HCT116 (cell line): ENCODE measurements at regions not wholly inside any gene's neighbourhood (a gene's known extent, or its start where the extent isn't known, plus 50 kb on each side); places are given as distances from the start of the nearest gene placed in this dataset.
A peak's percentile ranks its signal among the peaks of the same experiment; 100 is the strongest.

Source experiments
- ATAC-seq: fragments of 200-7000 bp; cut with Tn5 transposase; 2 replicates; pipeline ENCODE4 v1.9.1; 2020; ENCODE audit warnings: mild to moderate bottlenecking, moderate library complexity
- BruUV-seq: library from RNA; stranded (reverse); fragments of 400-500 nt; replicated peaks from 2 replicates; lab custom pipeline; 2021; lab: Mats Ljungman, UMichigan
- CTCF ChIA-PET: fragments of 300-600 bp; sonication (Branson Sonifier 250); formaldehyde crosslinking; loops from one replicate; lab custom pipeline; 2021; ENCODE audit warnings: antibody characterized with exemption; lab: Charles Lee
- POLR2A ChIA-PET: fragments of 300-600, 350-600 bp; sonication (Branson Sonifier 250); formaldehyde crosslinking; loops from one replicate; lab custom pipeline; 2021; ENCODE audit warnings: antibody characterized with exemption; lab: Charles Lee
- RAD21 ChIA-PET, 2 experiments: fragments of 300-600 bp; sonication (Branson Sonifier 250); formaldehyde crosslinking; loops; one replicate each; lab custom pipeline; 2023; ENCODE audit warnings: low total read pairs in 2 of 2; ENCODE audit not compliant: uncharacterized antibody in 2 of 2, unreplicated experiment in 2 of 2, low non-redundant PET in 1 of 2; lab: Charles Lee
- DNase-seq: peaks from one replicate; pipeline ENCODE4 v3.0.0-alpha.2; 2010; ENCODE audit warnings: low read depth, low spot score
- H2AFZ ChIP-seq: fragments of 200-600 bp; shearing (Covaris generic), sonication (generic); 2 replicates; pipeline ENCODE4 v1.6.1; 2017; ENCODE audit warnings: low read depth, mixed run types, mixed read lengths, antibody characterized with exemption, low read length; ENCODE audit not compliant: poor library complexity, severe bottlenecking
- H3K27ac ChIP-seq: 2 replicates; pipeline ENCODE4 v1.5.1; 2012; ENCODE audit warnings: low read depth, low read length
- H3K27me3 ChIP-seq: fragments of 200-600 bp; sonication (generic); 2 replicates; pipeline ENCODE4 v1.6.1; 2016; ENCODE audit warnings: mixed run types, low read length, mixed read lengths; ENCODE audit not compliant: insufficient read depth
- H3K36me3 ChIP-seq, 2 experiments: fragments of 200-500 bp in 1 of 2; fragments of 200-600 bp in 1 of 2; sonication (Bioruptor generic) in 1 of 2; sonication (generic) in 1 of 2; 2 replicates each; pipeline versions ENCODE4 v1.5.1 to v1.6.1; 2014 to 2016; ENCODE audit warnings: low read length in 2 of 2, inconsistent platforms in 1 of 2, mixed read lengths in 1 of 2, mixed run types in 1 of 2; ENCODE audit not compliant: insufficient read depth in 2 of 2, control insufficient read depth in 1 of 2
- H3K4me1 ChIP-seq, 2 experiments: fragments of 200-600 bp in 1 of 2; sonication (generic) in 1 of 2; 2 replicates each; pipeline versions ENCODE4 v1.5.1 to v1.6.1; 2012 to 2017; ENCODE audit warnings: low read length in 2 of 2, inconsistent platforms in 1 of 2, mild to moderate bottlenecking in 1 of 2, mixed read lengths in 1 of 2, mixed run types in 1 of 2, moderate library complexity in 1 of 2; ENCODE audit not compliant: insufficient read depth in 2 of 2, control insufficient read depth in 1 of 2
- H3K4me2 ChIP-seq: fragments of 200-600 bp; sonication (generic); 2 replicates; pipeline ENCODE4 v1.6.1; 2017; ENCODE audit warnings: mixed run types, low read length, mixed read lengths
- H3K4me3 ChIP-seq, 2 experiments: fragments of 200-600 bp in 1 of 2; sonication (generic) in 1 of 2; replicated peaks in 1 of 2; 2 replicates each; pipeline ENCODE4 v1.5.1; 2011 to 2016; ENCODE audit warnings: low read length in 2 of 2, control low read depth in 1 of 2, low read depth in 1 of 2, mild to moderate bottlenecking in 1 of 2, mixed read lengths in 1 of 2, mixed run types in 1 of 2
- H3K79me2 ChIP-seq: fragments of 200-600 bp; sonication (generic); 2 replicates; pipeline ENCODE4 v1.6.1; 2017; ENCODE audit warnings: mild to moderate bottlenecking, mixed run types, low read length, moderate library complexity, mixed read lengths; ENCODE audit not compliant: insufficient read depth
- H3K9ac ChIP-seq: fragments of 200-600 bp; sonication (generic); 2 replicates; pipeline ENCODE4 v1.6.1; 2016; ENCODE audit warnings: low read length, mixed read lengths
- H3K9me2 ChIP-seq: fragments of 200-600 bp; sonication (generic), shearing (Covaris generic); 2 replicates; pipeline ENCODE4 v1.6.1; 2017; ENCODE audit warnings: mixed run types, mild to moderate bottlenecking, moderate library complexity; ENCODE audit not compliant: insufficient read depth
- H3K9me3 ChIP-seq, 2 experiments: fragments of 200-500 bp in 1 of 2; fragments of 200-600 bp in 1 of 2; sonication (Bioruptor generic) in 1 of 2; sonication (generic) in 1 of 2; 2 replicates each; pipeline ENCODE4 v1.6.1; 2014 to 2017; ENCODE audit warnings: low read length in 2 of 2, mixed read lengths in 2 of 2, inconsistent platforms in 1 of 2, low read depth in 1 of 2, mild to moderate bottlenecking in 1 of 2, mixed run types in 1 of 2, moderate library complexity in 1 of 2; ENCODE audit not compliant: control insufficient read depth in 1 of 2, insufficient read depth in 1 of 2
- H4K20me1 ChIP-seq: fragments of 200-600 bp; sonication (generic), shearing (Covaris generic); 2 replicates; pipeline ENCODE4 v1.6.1; 2017; ENCODE audit warnings: mixed run types, mild to moderate bottlenecking, moderate library complexity; ENCODE audit not compliant: insufficient read depth
- CEBPB ChIP-seq: IDR thresholded peaks from 2 replicates; pipeline ENCODE4 v1.6.1; 2012; ENCODE audit warnings: low read depth
- ELF1 ChIP-seq: IDR thresholded peaks from 2 replicates; pipeline ENCODE4 v1.6.1; 2012; ENCODE audit warnings: low read depth, borderline replicate concordance
- EZH2phosphoT487 ChIP-seq: fragments of 200-600 bp; IDR thresholded peaks from 2 replicates; pipeline ENCODE4 v1.6.1; 2018; ENCODE audit warnings: antibody characterized with exemption, borderline replicate concordance
- JUND ChIP-seq: IDR thresholded peaks from 2 replicates; pipeline ENCODE4 v1.6.1; 2012
- MAX ChIP-seq: IDR thresholded peaks from 2 replicates; pipeline ENCODE4 v1.6.1; 2012
- POLR2A ChIP-seq: IDR thresholded peaks from 2 replicates; pipeline ENCODE4 v1.7.0; 2011; ENCODE audit warnings: borderline replicate concordance; ENCODE audit not compliant: insufficient read depth, insufficient read length; ENCODE audit errors: extremely low read depth
- SP1 ChIP-seq: IDR thresholded peaks from 2 replicates; pipeline ENCODE4 v1.6.1; 2012; ENCODE audit warnings: low read depth
- YY1 ChIP-seq: IDR thresholded peaks from 2 replicates; pipeline ENCODE4 v1.6.1; 2011; ENCODE audit warnings: low read length, low read depth, moderate library complexity, mild to moderate bottlenecking; ENCODE audit not compliant: insufficient replicate concordance; ENCODE audit errors: extremely low read depth
- ZBTB33 ChIP-seq: IDR thresholded peaks from 2 replicates; pipeline ENCODE4 v1.6.1; 2011; ENCODE audit warnings: mild to moderate bottlenecking, low read length, moderate library complexity; ENCODE audit not compliant: insufficient replicate concordance; ENCODE audit errors: extremely low read depth
- ZFX ChIP-seq: fragments of 450-650 bp; IDR thresholded peaks from 2 replicates; pipeline ENCODE4 v1.6.1; 2017
- intact Hi-C: fragments of 100-400 bp; cut with micrococcal nuclease; formaldehyde crosslinking; loops from 2 replicates; pipeline ENCODE4 v1.10.0; 2022

- Histone ChIP-seq H4K20me1 (no peaks in the 10 kb centered on the region), H2AFZ (peak overlapping the region; percentile 28), H3K4me1 (peaks cover 55 to 70% of the 10 kb centered on the region in 2 experiments), H3K9me3 (peaks cover 0 to 8% of the 10 kb centered on the region in 2 experiments; a peak in 1 of 4 replicates), H3K9me2 (no peaks in the 10 kb centered on the region), H3K79me2 (no peaks in the 10 kb centered on the region), H3K4me2 (no peak overlapping the region), H3K4me3 (no peak overlapping the region), H3K27ac (peak overlapping the region; percentile 10; the same call in 1 of the 2 replicates), H3K27me3 (no peaks in the 10 kb centered on the region), H3K36me3 (peaks cover 0 to 31% of the 10 kb centered on the region in 2 experiments; a peak in 1 of 4 replicates), H3K9ac (no peak overlapping the region)
- POLR2A ChIA-PET = no interaction called here
- RAD21 ChIA-PET = no interaction called here
- BruUV-seq = no TSS peak
- intact Hi-C loops = no loop called here
- CTCF ChIA-PET = no interaction called here
- ATAC-seq (no peak), DNase-seq (no peak)
- no peak for TF ChIP-seq CEBPB
- no peak for TF ChIP-seq MAX
- TF ChIP-seq JUND = no peak
Observed at GRCh38 chr2:62573137-62573731, 67.2 kb upstream of the TMEM17 start.

- ATAC-seq = no peak
- peaks cover 47 to 55% of the 10 kb centered on the region in 2 experiments for H3K4me1 ChIP-seq
- H3K4me3 ChIP-seq = no peak overlapping the region
- ChIA-PET CTCF (no interaction called here), POLR2A (interaction anchor here (1.4 kb wide), 1 partner anchor 134 kb away, joined by 3 read pairs; the partner anchor contains the start of gene EHBP1)
- no peak for DNase-seq
- no peaks in the 10 kb centered on the region for H3K9me2 ChIP-seq
- peak overlapping the region; percentile 36; the same call in 1 of the 2 replicates for H3K9ac ChIP-seq
- H3K9me3 ChIP-seq = peaks cover 0 to 8% of the 10 kb centered on the region in 2 experiments; a peak in 1 of 4 replicates
- intact Hi-C loops = no loop called here
- no peak for TF ChIP-seq EZH2phosphoT487
- no peak for TF ChIP-seq CEBPB
- no peak for TF ChIP-seq ZFX
- no peak for TF ChIP-seq POLR2A
- no peak for TF ChIP-seq ELF1
- no peak for TF ChIP-seq ZBTB33
- no peak for TF ChIP-seq SP1
- no peak for TF ChIP-seq YY1
- TF ChIP-seq, all 23 proteins: peak for 0
- no peaks in the 10 kb centered on the region for H3K27me3 ChIP-seq
- no TSS peak for BruUV-seq
- no peak overlapping the region for H2AFZ ChIP-seq
- peak overlapping the region; percentile 91 for H3K27ac ChIP-seq
- peaks cover 0 to 24% of the 10 kb centered on the region in 2 experiments; a peak in 1 of 4 replicates for H3K36me3 ChIP-seq
- peak overlapping the region; percentile 60; the same call in 1 of the 2 replicates for H3K4me2 ChIP-seq
- no peaks in the 10 kb centered on the region for H4K20me1 ChIP-seq
- H3K79me2 ChIP-seq = no peaks in the 10 kb centered on the region
- RAD21 ChIA-PET = no interaction called here
Observed at GRCh38 chr2:62570861-62571698, 65.1 kb upstream of the TMEM17 start.
